ENCODE measurements at regions not wholly inside any gene's neighbourhood (a gene's known extent, or its start where the extent isn't known, plus 50 kb on each side); places are given as distances from the start of the nearest gene placed in this dataset.

DNA sequence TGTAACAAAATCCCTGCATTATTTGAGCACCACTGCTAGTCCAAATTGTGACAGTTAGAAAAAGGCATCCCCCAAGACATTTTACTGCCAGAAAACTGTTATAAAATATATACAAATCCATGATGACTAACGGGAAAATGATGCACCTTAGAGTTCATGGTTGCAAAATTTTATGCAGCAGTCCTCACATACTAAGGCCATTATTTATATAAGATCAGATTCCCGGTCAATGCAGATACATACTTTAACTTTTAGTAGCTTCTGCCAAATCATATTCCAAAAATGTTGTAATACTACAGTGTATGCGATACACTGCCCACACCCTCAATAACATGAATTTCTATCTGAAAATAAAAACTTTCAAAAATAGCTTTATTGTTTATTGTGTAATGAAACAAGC, 239.9 kb upstream of the ZNF32 start:
- Histone ChIP-seq H3K27me3 (no peaks in the 10 kb centered on the region), H3K9me3 (no peaks in the 10 kb centered on the region), H3K27ac (no peak overlapping the region), H3K4me1 (no peaks in the 10 kb centered on the region), H3K36me3 (no peaks in the 10 kb centered on the region), H3K4me3 (no peak overlapping the region)
- TF ChIP-seq, protein P1, sequence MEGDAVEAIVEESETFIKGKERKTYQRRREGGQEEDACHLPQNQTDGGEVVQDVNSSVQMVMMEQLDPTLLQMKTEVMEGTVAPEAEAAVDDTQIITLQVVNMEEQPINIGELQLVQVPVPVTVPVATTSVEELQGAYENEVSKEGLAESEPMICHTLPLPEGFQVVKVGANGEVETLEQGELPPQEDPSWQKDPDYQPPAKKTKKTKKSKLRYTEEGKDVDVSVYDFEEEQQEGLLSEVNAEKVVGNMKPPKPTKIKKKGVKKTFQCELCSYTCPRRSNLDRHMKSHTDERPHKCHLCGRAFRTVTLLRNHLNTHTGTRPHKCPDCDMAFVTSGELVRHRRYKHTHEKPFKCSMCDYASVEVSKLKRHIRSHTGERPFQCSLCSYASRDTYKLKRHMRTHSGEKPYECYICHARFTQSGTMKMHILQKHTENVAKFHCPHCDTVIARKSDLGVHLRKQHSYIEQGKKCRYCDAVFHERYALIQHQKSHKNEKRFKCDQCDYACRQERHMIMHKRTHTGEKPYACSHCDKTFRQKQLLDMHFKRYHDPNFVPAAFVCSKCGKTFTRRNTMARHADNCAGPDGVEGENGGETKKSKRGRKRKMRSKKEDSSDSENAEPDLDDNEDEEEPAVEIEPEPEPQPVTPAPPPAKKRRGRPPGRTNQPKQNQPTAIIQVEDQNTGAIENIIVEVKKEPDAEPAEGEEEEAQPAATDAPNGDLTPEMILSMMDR (IDR thresholded peaks at IDR 0.05) = no peak
- no peak for TF ChIP-seq POLR2A (IDR thresholded peaks at IDR 0.05)
- DNase-seq = no peak

DNA sequence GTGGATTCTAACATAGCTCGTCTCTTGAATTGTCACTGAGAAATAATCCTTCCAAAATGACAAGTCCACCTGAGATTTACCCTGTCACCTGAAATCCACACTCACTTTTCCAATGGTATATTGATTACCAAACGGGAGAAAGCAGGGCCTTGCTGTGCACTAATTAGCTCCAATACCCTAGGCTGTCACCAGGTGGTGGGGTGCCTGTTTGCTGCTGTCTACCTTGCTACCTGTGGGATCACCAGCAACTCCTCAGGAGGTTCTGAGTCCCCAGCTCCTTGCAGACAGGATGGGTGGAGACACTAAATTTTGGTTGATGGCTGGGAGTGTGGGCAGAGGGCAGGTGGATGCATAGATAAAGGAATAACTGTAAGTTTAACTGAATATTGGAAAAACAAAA, 237.2 kb upstream of the ZNF32 start:
- no peak overlapping the region for H3K4me3 ChIP-seq
- no peaks in the 10 kb centered on the region for H3K4me1 ChIP-seq
- H3K27ac ChIP-seq = no peak overlapping the region
- no peaks in the 10 kb centered on the region for H3K36me3 ChIP-seq
- TF ChIP-seq, protein P1 (IDR thresholded peaks at IDR 0.05) = peak in 4 of 6 experiments; percentile 4 to 34 (median 25)
- no peak for TF ChIP-seq POLR2A (IDR thresholded peaks at IDR 0.05)
- DNase-seq = no peak
- no peaks in the 10 kb centered on the region for H3K27me3 ChIP-seq
- H3K9me3 ChIP-seq = no peaks in the 10 kb centered on the region

DNA sequence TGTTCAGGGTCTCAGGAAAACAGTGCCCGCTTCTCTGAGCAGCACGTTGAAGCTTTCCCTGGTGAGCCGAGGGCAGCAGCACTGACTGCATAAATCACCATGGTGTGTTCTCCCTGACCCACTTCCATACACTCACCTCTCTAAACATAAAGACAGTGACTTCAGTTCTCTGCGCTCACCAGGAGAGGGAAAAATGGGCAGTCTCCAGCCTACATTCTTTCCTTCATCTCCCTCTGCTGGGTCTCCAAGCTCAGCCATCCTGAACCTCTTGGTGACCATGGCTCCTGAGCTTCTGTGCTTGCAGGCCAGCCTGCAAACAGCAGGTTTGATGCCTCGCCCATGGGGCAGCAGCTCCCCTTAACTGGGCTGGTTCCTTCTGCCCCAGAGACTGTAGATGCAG, 236.6 kb upstream of the ZNF32 start:
- no peak overlapping the region for H3K4me3 ChIP-seq
- H3K36me3 ChIP-seq = no peaks in the 10 kb centered on the region
- no peak for DNase-seq
- TF ChIP-seq POLR2A (IDR thresholded peaks at IDR 0.05) = no peak
- TF ChIP-seq, protein P1 (IDR thresholded peaks at IDR 0.05) = no peak
- H3K4me1 ChIP-seq = no peaks in the 10 kb centered on the region
- H3K27me3 ChIP-seq = no peaks in the 10 kb centered on the region
- no peaks in the 10 kb centered on the region for H3K9me3 ChIP-seq
- H3K27ac ChIP-seq = no peak overlapping the region

DNA sequence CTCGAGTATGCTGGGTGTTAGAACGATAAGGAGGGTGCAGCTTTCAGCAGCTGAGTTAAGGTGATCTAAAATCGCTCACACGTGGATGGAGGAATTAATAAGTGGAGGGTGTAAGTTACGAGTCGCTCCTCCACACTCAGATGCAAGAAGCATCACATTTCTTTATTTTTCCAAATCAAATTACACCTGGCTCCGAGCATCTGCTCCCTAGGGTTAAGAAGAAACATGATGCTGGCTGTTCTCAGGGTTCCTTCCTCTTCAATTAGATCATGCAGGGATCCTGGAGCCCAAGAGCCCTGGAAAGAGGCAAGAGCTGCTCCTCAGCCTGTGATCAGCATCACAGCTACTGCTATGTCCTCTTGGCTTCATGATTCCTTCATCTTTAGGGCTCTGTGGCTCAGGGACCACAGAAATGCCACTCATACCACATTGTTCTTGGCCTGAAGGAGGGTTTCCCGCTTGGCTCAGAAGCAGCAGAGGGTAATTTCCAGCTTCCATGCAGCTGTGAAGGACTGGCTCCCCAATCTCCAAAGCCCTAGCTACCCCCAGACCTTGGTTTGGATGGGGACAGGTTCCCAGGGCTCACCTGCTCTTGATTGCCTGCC, 235.9 kb upstream of the ZNF32 start:
- Histone ChIP-seq H3K4me3 (no peak overlapping the region), H3K27me3 (no peaks in the 10 kb centered on the region), H3K9me3 (no peaks in the 10 kb centered on the region), H3K4me1 (no peaks in the 10 kb centered on the region), H3K36me3 (no peaks in the 10 kb centered on the region), H3K27ac (no peak overlapping the region)
- TF ChIP-seq, protein P1 (IDR thresholded peaks at IDR 0.05) = no peak
- TF ChIP-seq POLR2A (IDR thresholded peaks at IDR 0.05) = no peak
- no peak for DNase-seq

DNA sequence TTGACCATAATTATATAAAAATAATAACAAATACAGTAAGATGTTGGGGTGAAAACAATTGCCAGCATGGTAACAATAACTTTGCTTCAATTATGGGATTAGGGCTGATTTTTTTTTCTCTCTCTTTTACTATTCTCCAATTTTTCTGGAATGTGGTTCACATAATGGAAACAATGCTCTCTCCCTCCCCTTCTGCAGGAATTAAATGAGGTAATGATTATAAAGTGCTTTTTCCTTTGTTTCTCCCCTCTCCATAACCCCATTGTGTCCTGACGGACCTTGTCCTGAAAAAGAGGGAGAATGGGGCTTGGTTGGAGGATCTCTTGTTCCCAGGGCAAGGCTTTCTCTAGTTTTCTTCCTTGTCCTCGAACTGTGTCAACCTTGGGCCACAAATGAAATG, 234.0 kb upstream of the ZNF32 start:
- Histone ChIP-seq H3K9me3 (no peaks in the 10 kb centered on the region), H3K4me1 (no peaks in the 10 kb centered on the region), H3K4me3 (no peak overlapping the region), H3K36me3 (no peaks in the 10 kb centered on the region), H3K27me3 (no peaks in the 10 kb centered on the region), H3K27ac (no peak overlapping the region)
- DNase-seq = no peak
- no peak for TF ChIP-seq POLR2A (IDR thresholded peaks at IDR 0.05)
- TF ChIP-seq, protein P1 (IDR thresholded peaks at IDR 0.05) = no peak

- no peak for DNase-seq
- H3K27ac ChIP-seq = no peak overlapping the region
- no peaks in the 10 kb centered on the region for H3K36me3 ChIP-seq
- TF ChIP-seq POLR2A (IDR thresholded peaks at IDR 0.05) = no peak
- TF ChIP-seq, protein P1 (IDR thresholded peaks at IDR 0.05) = no peak
- no peaks in the 10 kb centered on the region for H3K4me1 ChIP-seq
- no peaks in the 10 kb centered on the region for H3K27me3 ChIP-seq
- no peaks in the 10 kb centered on the region for H3K9me3 ChIP-seq
- no peak overlapping the region for H3K4me3 ChIP-seq
Measured at GRCh38 chr10:43881657-43882056, 233.0 kb upstream of the ZNF32 start.
